Activated B cell treated with CpG ODN at 0.5 μM for 24 hours (primary cell): ENCODE measurements at regions not wholly inside any gene's neighbourhood (a gene's known extent, or its start where the extent isn't known, plus 50 kb on each side); places are given as distances from the start of the nearest gene placed in this dataset.

ENCODE experiments used
- ATAC-seq: fragments of 200-7000 bp; cut with Tn5 transposase; one replicate; pipeline ENCODE4 v1.10.0; 2021; ENCODE audit warnings: low read depth, mild to moderate bottlenecking, moderate library complexity
- CTCF ChIA-PET: fragments of 350-600 bp; sonication (Branson Sonifier 250); formaldehyde crosslinking; loops from one replicate; lab custom pipeline; 2021; ENCODE audit warnings: antibody characterized with exemption; lab: Charles Lee
- POLR2A ChIA-PET: fragments of 350-600 bp; sonication (Branson Sonifier 250); formaldehyde crosslinking; loops from one replicate; lab custom pipeline; 2021; ENCODE audit warnings: antibody characterized with exemption; lab: Charles Lee
- DNase-seq: peaks from one replicate; pipeline ENCODE4 v3.0.0; 2022
- H3K27ac Mint-ChIP-seq: one replicate; pipeline ENCODE4 v1.8.0; 2020; ENCODE audit warnings: mixed read lengths
- H3K27me3 Mint-ChIP-seq: one replicate; pipeline ENCODE4 v1.8.0; 2021; ENCODE audit warnings: mixed read lengths
- H3K36me3 Mint-ChIP-seq: one replicate; pipeline ENCODE4 v1.8.0; 2021; ENCODE audit warnings: low read depth, mixed read lengths
- H3K4me1 Mint-ChIP-seq: one replicate; pipeline ENCODE4 v1.8.0; 2021; ENCODE audit warnings: mixed read lengths
- H3K4me3 Mint-ChIP-seq: one replicate; pipeline ENCODE4 v1.8.0; 2020; ENCODE audit warnings: mild to moderate bottlenecking, mixed read lengths
- H3K9me3 Mint-ChIP-seq: one replicate; pipeline ENCODE4 v1.8.0; 2020; ENCODE audit warnings: mixed read lengths
- CTCF ChIP-seq: fragments of 200-600 bp; IDR thresholded peaks from one replicate; pipeline ENCODE4 v1.8.0; 2022; ENCODE audit warnings: antibody characterized with exemption, mild to moderate bottlenecking
- intact Hi-C: fragments of 100-400 bp; cut with micrococcal nuclease; formaldehyde crosslinking; loops from one replicate; pipeline ENCODE4 v1.15.1; 2024

GRCh38 chr11:15910761-15911160, 445.6 kb downstream of the SOX6 start:
- H3K27ac Mint-ChIP-seq, result no peak overlapping the region
- no peak for DNase-seq
- H3K27me3 Mint-ChIP-seq, result no peaks in the 10 kb centered on the region
- TF ChIP-seq CTCF, result no peak
- intact Hi-C loops, result no loop called here
- CTCF ChIA-PET, result no interaction called here
- no peak for ATAC-seq
- POLR2A ChIA-PET, result no interaction called here
- H3K4me3 Mint-ChIP-seq, result no peak overlapping the region
- no peaks in the 10 kb centered on the region for H3K4me1 Mint-ChIP-seq
- H3K9me3 Mint-ChIP-seq, result no peaks in the 10 kb centered on the region
- no peaks in the 10 kb centered on the region for H3K36me3 Mint-ChIP-seq

GRCh38 chr11:15911377-15912044, 444.8 kb downstream of the SOX6 start:
- H3K9me3 Mint-ChIP-seq, result no peaks in the 10 kb centered on the region
- DNase-seq (no peak), ATAC-seq (no peak)
- CTCF ChIA-PET, result no interaction called here
- H3K27ac Mint-ChIP-seq, result no peak overlapping the region
- TF ChIP-seq CTCF, result no peak
- H3K27me3 Mint-ChIP-seq, result no peaks in the 10 kb centered on the region
- no peak overlapping the region for H3K4me3 Mint-ChIP-seq
- intact Hi-C loops, result no loop called here
- POLR2A ChIA-PET, result no interaction called here
- no peaks in the 10 kb centered on the region for H3K4me1 Mint-ChIP-seq
- H3K36me3 Mint-ChIP-seq, result no peaks in the 10 kb centered on the region

- no peaks in the 10 kb centered on the region for H3K27me3 Mint-ChIP-seq
- H3K4me1 Mint-ChIP-seq, result no peaks in the 10 kb centered on the region
- intact Hi-C loops, result no loop called here
- CTCF ChIA-PET, result no interaction called here
- no peaks in the 10 kb centered on the region for H3K9me3 Mint-ChIP-seq
- no peak overlapping the region for H3K4me3 Mint-ChIP-seq
- TF ChIP-seq CTCF, result no peak
- H3K36me3 Mint-ChIP-seq, result no peaks in the 10 kb centered on the region
- POLR2A ChIA-PET, result no interaction called here
- no peak for ATAC-seq
- DNase-seq, result no peak
- no peak overlapping the region for H3K27ac Mint-ChIP-seq
Observed at GRCh38 chr11:15912291-15912690, 444.1 kb downstream of the SOX6 start.

GRCh38 chr11:15912825-15913224, 443.5 kb downstream of the SOX6 start:
- H3K4me3 Mint-ChIP-seq, result no peak overlapping the region
- TF ChIP-seq CTCF, result no peak
- no peaks in the 10 kb centered on the region for H3K27me3 Mint-ChIP-seq
- CTCF ChIA-PET, result no interaction called here
- H3K4me1 Mint-ChIP-seq, result no peaks in the 10 kb centered on the region
- ATAC-seq (no peak), DNase-seq (no peak)
- intact Hi-C loops, result no loop called here
- no peaks in the 10 kb centered on the region for H3K36me3 Mint-ChIP-seq
- POLR2A ChIA-PET, result no interaction called here
- no peak overlapping the region for H3K27ac Mint-ChIP-seq
- no peaks in the 10 kb centered on the region for H3K9me3 Mint-ChIP-seq

GRCh38 chr11:15913261-15913660, 443.1 kb downstream of the SOX6 start:
- no peak for TF ChIP-seq CTCF
- H3K4me1 Mint-ChIP-seq, result no peaks in the 10 kb centered on the region
- POLR2A ChIA-PET, result no interaction called here

More at GRCh38 chr11:15913261-15913660, 443.1 kb downstream of the SOX6 start:
- Mint-ChIP-seq H3K4me3 (no peak overlapping the region), H3K9me3 (no peaks in the 10 kb centered on the region), H3K36me3 (no peaks in the 10 kb centered on the region), H3K27me3 (no peaks in the 10 kb centered on the region), H3K27ac (no peak overlapping the region)
- intact Hi-C loops, result no loop called here
- ATAC-seq (no peak), DNase-seq (no peak)
- CTCF ChIA-PET, result no interaction called here
